ENCODE measurements at regions not wholly inside any gene's neighbourhood (a gene's known extent, or its start where the extent isn't known, plus 50 kb on each side); places are given as distances from the start of the nearest gene placed in this dataset.
A peak's percentile ranks its signal among the peaks of the same experiment; 100 is the strongest.

GRCh38 chr4:175469514-175469913, 342.6 kb downstream of the GPM6A start:
- no peak overlapping the region for H2AK5ac ChIP-seq (ENCODE audit: low read length)
- H2BK15ac ChIP-seq (replicated peaks; ENCODE audit: low read depth) = no peak overlapping the region
- no peaks in the 10 kb centered on the region for H3K36me3 ChIP-seq (ENCODE audit: control insufficient read depth, insufficient read depth, low read length)
- H4K5ac ChIP-seq (ENCODE audit: low read length) = no peak overlapping the region
- peak overlapping the region; percentile 11 for H3K9ac ChIP-seq (ENCODE audit: low read length)
- no peaks in the 10 kb centered on the region for H3K79me2 ChIP-seq (ENCODE audit: control insufficient read depth, insufficient read depth, low read length)
- peak; percentile 91 for DNase-seq
- H3K4me2 ChIP-seq (ENCODE audit: low read length) = no peak overlapping the region
- H3K27me3 ChIP-seq (ENCODE audit: insufficient read depth, low read length, poor library complexity) = no peaks in the 10 kb centered on the region
- no peaks in the 10 kb centered on the region for H3K4me1 ChIP-seq (ENCODE audit: control insufficient read depth, low read depth, low read length)
- H3K4ac ChIP-seq (ENCODE audit: low read depth, low read length) = no peak overlapping the region
- H2BK5ac ChIP-seq (ENCODE audit: low read length) = no peak overlapping the region
- no peak overlapping the region for H3K18ac ChIP-seq (ENCODE audit: low read length)
- no peaks in the 10 kb centered on the region for H3K79me1 ChIP-seq (ENCODE audit: low read length)
- no CpG with 5 or more reads among the region's 2 CpGs for WGBS (ENCODE audit: extremely low coverage, insufficient coverage, low lambda C conversion rate)
- no peak overlapping the region for H2BK120ac ChIP-seq (ENCODE audit: low read depth, low read length)
- no peak overlapping the region for H4K8ac ChIP-seq (ENCODE audit: low read depth, low read length)
- H3K56ac ChIP-seq (ENCODE audit: low read length) = peak overlapping the region; percentile 70
- H3K23ac ChIP-seq (ENCODE audit: low read length) = no peak overlapping the region
- H3K4me3 ChIP-seq (ENCODE audit: low read length) = no peak overlapping the region
- H3K27ac ChIP-seq (ENCODE audit: low read depth, low read length) = peak overlapping the region; percentile 83

DNA sequence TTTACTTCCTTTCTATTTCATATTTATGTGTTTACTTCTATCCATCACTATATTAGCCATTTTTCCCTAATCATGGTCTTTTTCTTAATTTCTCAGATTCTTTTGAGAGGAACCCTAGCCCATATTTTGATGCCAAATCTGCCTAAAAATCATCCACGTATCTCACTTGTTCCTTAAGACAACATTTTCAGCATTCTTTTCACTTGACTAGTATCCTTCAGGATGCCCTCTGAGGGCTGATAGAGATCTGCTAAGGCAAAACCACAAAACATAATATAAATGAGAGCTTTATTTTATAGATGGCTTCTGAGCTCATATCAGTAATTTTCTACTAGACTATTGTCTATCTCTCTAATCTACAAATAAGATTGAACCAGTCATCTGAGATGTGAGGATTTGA, 341.9 kb downstream of the GPM6A start:
- H3K27ac ChIP-seq (ENCODE audit: low read depth, low read length) = no peak overlapping the region
- no peak overlapping the region for H3K4ac ChIP-seq (ENCODE audit: low read depth, low read length)
- no peak overlapping the region for H4K5ac ChIP-seq (ENCODE audit: low read length)
- no peak overlapping the region for H4K8ac ChIP-seq (ENCODE audit: low read depth, low read length)
- no peak overlapping the region for H3K56ac ChIP-seq (ENCODE audit: low read length)
- H2BK120ac ChIP-seq (ENCODE audit: low read depth, low read length) = no peak overlapping the region
- no CpG with 5 or more reads among the region's 1 CpG for WGBS (ENCODE audit: extremely low coverage, insufficient coverage, low lambda C conversion rate)
- no peak overlapping the region for H2BK5ac ChIP-seq (ENCODE audit: low read length)
- no peaks in the 10 kb centered on the region for H3K79me2 ChIP-seq (ENCODE audit: control insufficient read depth, insufficient read depth, low read length)
- H3K23ac ChIP-seq (ENCODE audit: low read length) = no peak overlapping the region
- no peak overlapping the region for H3K4me3 ChIP-seq (ENCODE audit: low read length)
- H3K79me1 ChIP-seq (ENCODE audit: low read length) = no peaks in the 10 kb centered on the region
- H3K4me1 ChIP-seq (ENCODE audit: control insufficient read depth, low read depth, low read length) = no peaks in the 10 kb centered on the region
- no peaks in the 10 kb centered on the region for H3K36me3 ChIP-seq (ENCODE audit: control insufficient read depth, insufficient read depth, low read length)
- H3K4me2 ChIP-seq (ENCODE audit: low read length) = no peak overlapping the region
- no peak overlapping the region for H3K18ac ChIP-seq (ENCODE audit: low read length)
- H2BK15ac ChIP-seq (replicated peaks; ENCODE audit: low read depth) = no peak overlapping the region
- H3K27me3 ChIP-seq (ENCODE audit: insufficient read depth, low read length, poor library complexity) = no peaks in the 10 kb centered on the region
- H3K9ac ChIP-seq (ENCODE audit: low read length) = no peak overlapping the region
- peak; percentile 72 for DNase-seq
- H2AK5ac ChIP-seq (ENCODE audit: low read length) = no peak overlapping the region

DNA sequence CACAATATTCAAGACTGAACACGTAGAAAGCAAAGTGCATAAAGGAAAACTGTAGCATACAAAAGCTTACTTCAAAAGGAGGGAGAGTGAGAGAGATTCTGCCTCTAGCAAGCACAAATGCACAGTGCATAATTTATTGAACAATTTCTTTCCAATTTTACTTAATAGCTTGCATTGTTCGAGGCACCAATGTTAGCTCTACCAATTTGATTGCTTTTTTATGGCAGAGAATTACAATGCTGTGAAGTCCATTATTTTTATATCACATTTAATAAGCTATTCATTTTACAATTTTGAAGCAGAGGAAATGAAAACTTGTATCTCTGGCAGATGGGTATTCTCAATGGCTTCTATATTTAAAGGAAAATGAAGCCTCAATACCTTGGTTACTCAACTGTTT, 331.7 kb downstream of the GPM6A start:
- Histone ChIP-seq H2BK120ac (ENCODE audit: low read depth, low read length) (no peak overlapping the region), H2AK5ac (ENCODE audit: low read length) (no peak overlapping the region), H3K79me2 (ENCODE audit: control insufficient read depth, insufficient read depth, low read length) (no peaks in the 10 kb centered on the region), H3K56ac (ENCODE audit: low read length) (no peak overlapping the region), H3K27me3 (ENCODE audit: insufficient read depth, low read length, poor library complexity) (no peaks in the 10 kb centered on the region), H3K27ac (ENCODE audit: low read depth, low read length) (no peak overlapping the region), H4K5ac (ENCODE audit: low read length) (no peak overlapping the region), H3K4ac (ENCODE audit: low read depth, low read length) (no peak overlapping the region), H2BK15ac (replicated peaks; ENCODE audit: low read depth) (no peak overlapping the region), H3K4me2 (ENCODE audit: low read length) (no peak overlapping the region), H2BK5ac (ENCODE audit: low read length) (no peak overlapping the region), H3K4me3 (ENCODE audit: low read length) (no peak overlapping the region), H4K8ac (ENCODE audit: low read depth, low read length) (no peak overlapping the region), H3K79me1 (ENCODE audit: low read length) (no peaks in the 10 kb centered on the region), H3K36me3 (ENCODE audit: control insufficient read depth, insufficient read depth, low read length) (no peaks in the 10 kb centered on the region), H3K4me1 (ENCODE audit: control insufficient read depth, low read depth, low read length) (no peaks in the 10 kb centered on the region), H3K9ac (ENCODE audit: low read length) (no peak overlapping the region), H3K18ac (ENCODE audit: low read length) (no peak overlapping the region), H3K23ac (ENCODE audit: low read length) (no peak overlapping the region)
- no CpG with 5 or more reads among the region's 2 CpGs for WGBS (ENCODE audit: extremely low coverage, insufficient coverage, low lambda C conversion rate)
- DNase-seq = no peak

DNA sequence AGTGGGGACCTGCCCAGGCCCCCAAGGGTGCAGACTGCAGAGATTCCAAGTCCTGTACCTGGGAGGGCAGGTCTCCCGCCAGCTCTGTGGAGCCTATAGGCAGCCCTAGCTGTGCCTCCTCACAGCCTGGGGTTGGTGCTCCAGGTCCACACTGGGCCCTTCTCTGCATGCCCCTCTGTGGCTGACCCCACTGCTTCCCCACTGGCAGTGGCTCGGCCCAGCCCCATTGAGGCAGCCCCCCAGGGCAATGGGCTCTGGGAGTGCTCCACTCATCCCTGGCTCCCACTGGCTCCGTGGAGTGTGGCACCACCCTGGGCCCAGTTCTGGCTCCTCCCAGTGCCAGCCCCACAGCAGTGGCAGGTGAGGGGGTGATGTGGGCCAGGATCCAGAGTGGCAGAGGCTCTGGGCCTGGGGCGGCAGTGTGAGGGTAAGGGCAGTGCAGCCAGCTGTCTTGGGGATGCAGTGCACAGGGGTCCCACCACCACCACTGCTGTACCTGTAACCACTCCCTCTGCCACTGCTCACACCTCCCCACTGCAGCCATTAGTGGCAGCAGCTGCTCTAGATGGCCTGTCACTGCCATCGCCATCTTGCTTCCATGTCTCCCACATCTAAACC, 312.2 kb downstream of the GPM6A start:
- no peak overlapping the region for H3K18ac ChIP-seq (ENCODE audit: low read length)
- H3K27me3 ChIP-seq (ENCODE audit: insufficient read depth, low read length, poor library complexity) = no peaks in the 10 kb centered on the region
- H2AK5ac ChIP-seq (ENCODE audit: low read length) = no peak overlapping the region
- H2BK15ac ChIP-seq (replicated peaks; ENCODE audit: low read depth) = no peak overlapping the region
- H3K56ac ChIP-seq (ENCODE audit: low read length) = no peak overlapping the region
- H3K27ac ChIP-seq (ENCODE audit: low read depth, low read length) = no peak overlapping the region
- H3K4me1 ChIP-seq (ENCODE audit: control insufficient read depth, low read depth, low read length) = no peaks in the 10 kb centered on the region
- H3K4ac ChIP-seq (ENCODE audit: low read depth, low read length) = no peak overlapping the region
- no peak overlapping the region for H3K9ac ChIP-seq (ENCODE audit: low read length)
- no peak overlapping the region for H3K23ac ChIP-seq (ENCODE audit: low read length)
- no peak for DNase-seq
- WGBS (ENCODE audit: extremely low coverage, insufficient coverage, low lambda C conversion rate) = no CpG with 5 or more reads among the region's 5 CpGs
- H2BK5ac ChIP-seq (ENCODE audit: low read length) = no peak overlapping the region
- no peak overlapping the region for H2BK120ac ChIP-seq (ENCODE audit: low read depth, low read length)
- no peak overlapping the region for H3K4me2 ChIP-seq (ENCODE audit: low read length)
- H3K4me3 ChIP-seq (ENCODE audit: low read length) = no peak overlapping the region
- no peak overlapping the region for H4K8ac ChIP-seq (ENCODE audit: low read depth, low read length)
- H3K79me1 ChIP-seq (ENCODE audit: low read length) = no peaks in the 10 kb centered on the region
- no peak overlapping the region for H4K5ac ChIP-seq (ENCODE audit: low read length)
- no peaks in the 10 kb centered on the region for H3K36me3 ChIP-seq (ENCODE audit: control insufficient read depth, insufficient read depth, low read length)
- no peaks in the 10 kb centered on the region for H3K79me2 ChIP-seq (ENCODE audit: control insufficient read depth, insufficient read depth, low read length)

DNA sequence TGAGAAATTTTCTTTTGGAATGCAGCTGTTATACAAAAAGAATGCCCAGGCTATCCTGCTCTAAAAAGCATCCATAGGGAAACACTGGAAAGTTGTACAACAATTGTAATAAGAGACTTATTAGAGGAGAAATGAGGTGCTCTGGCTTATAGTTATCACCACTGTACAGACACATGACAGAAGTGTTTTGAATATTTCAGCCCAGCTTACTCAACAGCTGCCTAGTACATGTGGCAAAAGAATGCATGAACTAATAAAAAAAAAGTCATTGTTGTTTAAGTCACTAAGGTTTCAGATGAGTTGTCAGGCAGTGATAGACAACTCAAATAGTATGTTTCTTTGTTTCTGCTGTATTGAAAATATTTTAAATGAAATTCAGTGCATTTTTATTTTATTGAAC, 307.7 kb downstream of the GPM6A start:
- H3K4me3 ChIP-seq (ENCODE audit: low read length) = no peak overlapping the region

DNA sequence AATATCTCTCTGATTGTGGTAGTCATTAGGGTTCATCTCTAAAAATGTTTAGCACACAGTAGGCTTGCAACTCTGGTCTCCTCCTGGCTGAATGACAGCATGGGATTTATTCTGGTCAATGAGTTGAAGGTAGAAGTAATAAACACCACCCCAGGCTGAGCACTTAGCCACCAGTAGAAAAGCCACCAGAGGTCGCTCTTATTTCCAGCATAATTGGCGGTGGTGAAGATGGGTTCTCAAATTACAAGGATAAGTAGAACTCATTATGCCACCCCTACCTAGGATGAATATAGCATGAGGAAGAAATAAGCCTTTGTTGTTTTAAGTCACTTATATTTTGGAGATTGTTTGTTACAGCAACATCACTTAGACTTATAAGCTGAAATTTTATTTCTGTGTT, 302.7 kb downstream of the GPM6A start:
- Histone ChIP-seq H3K79me2 (ENCODE audit: control insufficient read depth, insufficient read depth, low read length) (no peaks in the 10 kb centered on the region), H4K5ac (ENCODE audit: low read length) (no peak overlapping the region), H3K4ac (ENCODE audit: low read depth, low read length) (no peak overlapping the region), H3K4me3 (ENCODE audit: low read length) (no peak overlapping the region), H3K4me2 (ENCODE audit: low read length) (no peak overlapping the region), H3K56ac (ENCODE audit: low read length) (no peak overlapping the region), H3K9ac (ENCODE audit: low read length) (no peak overlapping the region), H3K4me1 (ENCODE audit: control insufficient read depth, low read depth, low read length) (no peaks in the 10 kb centered on the region), H2BK5ac (ENCODE audit: low read length) (no peak overlapping the region), H3K79me1 (ENCODE audit: low read length) (no peaks in the 10 kb centered on the region), H3K18ac (ENCODE audit: low read length) (no peak overlapping the region), H4K8ac (ENCODE audit: low read depth, low read length) (no peak overlapping the region), H3K36me3 (ENCODE audit: control insufficient read depth, insufficient read depth, low read length) (no peaks in the 10 kb centered on the region), H3K23ac (ENCODE audit: low read length) (no peak overlapping the region), H3K27ac (ENCODE audit: low read depth, low read length) (no peak overlapping the region), H2AK5ac (ENCODE audit: low read length) (no peak overlapping the region), H3K27me3 (ENCODE audit: insufficient read depth, low read length, poor library complexity) (no peaks in the 10 kb centered on the region), H2BK120ac (ENCODE audit: low read depth, low read length) (no peak overlapping the region), H2BK15ac (replicated peaks; ENCODE audit: low read depth) (no peak overlapping the region)
- peak; percentile 78 for DNase-seq
- WGBS (ENCODE audit: extremely low coverage, insufficient coverage, low lambda C conversion rate) = no CpG with 5 or more reads among the region's 2 CpGs

More for the DNA sequence above, 307.7 kb downstream of the GPM6A start:
- H4K8ac ChIP-seq (ENCODE audit: low read depth, low read length) = no peak overlapping the region
- H2BK5ac ChIP-seq (ENCODE audit: low read length) = no peak overlapping the region
- no peaks in the 10 kb centered on the region for H3K36me3 ChIP-seq (ENCODE audit: control insufficient read depth, insufficient read depth, low read length)
- no peak for DNase-seq
- H3K4me2 ChIP-seq (ENCODE audit: low read length) = no peak overlapping the region
- no peak overlapping the region for H3K56ac ChIP-seq (ENCODE audit: low read length)
- H3K79me1 ChIP-seq (ENCODE audit: low read length) = no peaks in the 10 kb centered on the region
- no peaks in the 10 kb centered on the region for H3K4me1 ChIP-seq (ENCODE audit: control insufficient read depth, low read depth, low read length)
- H4K5ac ChIP-seq (ENCODE audit: low read length) = no peak overlapping the region
- H3K18ac ChIP-seq (ENCODE audit: low read length) = no peak overlapping the region
- H3K27me3 ChIP-seq (ENCODE audit: insufficient read depth, low read length, poor library complexity) = no peaks in the 10 kb centered on the region
- H3K4ac ChIP-seq (ENCODE audit: low read depth, low read length) = no peak overlapping the region
- no peak overlapping the region for H2BK120ac ChIP-seq (ENCODE audit: low read depth, low read length)
- no peak overlapping the region for H2AK5ac ChIP-seq (ENCODE audit: low read length)
- H3K79me2 ChIP-seq (ENCODE audit: control insufficient read depth, insufficient read depth, low read length) = no peaks in the 10 kb centered on the region
- H3K27ac ChIP-seq (ENCODE audit: low read depth, low read length) = no peak overlapping the region
- no peak overlapping the region for H3K23ac ChIP-seq (ENCODE audit: low read length)
- H3K9ac ChIP-seq (ENCODE audit: low read length) = no peak overlapping the region
- no peak overlapping the region for H2BK15ac ChIP-seq (replicated peaks; ENCODE audit: low read depth)

Measured in mesendoderm (in vitro differentiated cells).